Panc1 (cell line): ENCODE measurements at regions not wholly inside any gene's neighbourhood (a gene's known extent, or its start where the extent isn't known, plus 50 kb on each side); places are given as distances from the start of the nearest gene placed in this dataset.

Experiments used
- ATAC-seq: fragments of 200-7000 bp; cut with Tn5 transposase; 2 replicates; pipeline ENCODE4 v1.9.1; 2020; ENCODE audit warnings: mild to moderate bottlenecking, moderate library complexity
- BruUV-seq: library from RNA; stranded (reverse); fragments of 400-500 nt; replicated peaks from 2 replicates; lab custom pipeline; 2021; lab: Mats Ljungman, UMichigan
- CTCF ChIA-PET: fragments of 300-600 bp; sonication (Branson Sonifier 250); formaldehyde crosslinking; loops from one replicate; lab custom pipeline; 2022; ENCODE audit warnings: antibody characterized with exemption; lab: Charles Lee
- POLR2A ChIA-PET: fragments of 300-600 bp; sonication (Branson Sonifier 250); formaldehyde crosslinking; loops from one replicate; lab custom pipeline; 2022; ENCODE audit warnings: antibody characterized with exemption; lab: Charles Lee
- DNase-seq: peaks from one replicate; pipeline ENCODE4 v3.0.0-alpha.2; 2010; ENCODE audit warnings: low read depth, low spot score
- H3K27ac ChIP-seq: 2 replicates; pipeline ENCODE4 v1.5.1; 2011; ENCODE audit warnings: mild to moderate bottlenecking, low read length, inconsistent platforms
- H3K27me3 ChIP-seq: fragments of 200-500 bp; sonication (Bioruptor generic); 2 replicates; pipeline ENCODE4 v1.6.0; 2014; ENCODE audit warnings: low read length, inconsistent platforms; ENCODE audit not compliant: control insufficient read depth, insufficient read depth
- H3K36me3 ChIP-seq: fragments of 200-500 bp; sonication (Bioruptor generic); 2 replicates; pipeline ENCODE4 v1.5.1; 2014; ENCODE audit warnings: inconsistent platforms, mild to moderate bottlenecking, low read length, moderate library complexity; ENCODE audit not compliant: control insufficient read depth, insufficient read depth
- H3K4me1 ChIP-seq: 2 replicates; pipeline ENCODE4 v1.5.1; 2011; ENCODE audit warnings: inconsistent platforms, mild to moderate bottlenecking, low read length, moderate library complexity; ENCODE audit not compliant: control insufficient read depth, insufficient read depth
- H3K4me3 ChIP-seq, 2 experiments: 2 replicates each; pipeline ENCODE4 v1.5.1; 2011 to 2012; ENCODE audit warnings: low read depth in 2 of 2, low read length in 2 of 2, mild to moderate bottlenecking in 2 of 2, inconsistent platforms in 1 of 2, moderate library complexity in 1 of 2
- H3K9me3 ChIP-seq: fragments of 200-500 bp; sonication (Bioruptor generic); 2 replicates; pipeline ENCODE4 v1.5.1; 2014; ENCODE audit warnings: low read depth, mild to moderate bottlenecking, inconsistent platforms, low read length, moderate library complexity; ENCODE audit not compliant: control insufficient read depth, insufficient read depth
- POLR2AphosphoS5 ChIP-seq: IDR thresholded peaks from 2 replicates; pipeline ENCODE4 v1.6.1; 2012; ENCODE audit warnings: mild to moderate bottlenecking, low read depth, low read length, moderate library complexity
- SIN3A ChIP-seq: IDR thresholded peaks from 2 replicates; pipeline ENCODE4 v1.6.1; 2012; ENCODE audit warnings: low read depth, mild to moderate bottlenecking, low read length, moderate library complexity, borderline replicate concordance; ENCODE audit not compliant: insufficient read depth
- TCF7L2 ChIP-seq: IDR thresholded peaks from 2 replicates; pipeline ENCODE4 v1.6.1; 2011; ENCODE audit warnings: mild to moderate bottlenecking, low read depth, low read length, inconsistent platforms
- in situ Hi-C: cut with HindIII; loops from 2 replicates; pipeline ENCODE4 v1.10.0; 2016; ENCODE audit warnings: low sequenced_read_pairs, low pct_unique_long_range_greater_than_20kb
- intact Hi-C: fragments of 100-400 bp; cut with micrococcal nuclease; formaldehyde crosslinking; loops from one replicate; pipeline ENCODE4 v1.10.0; 2022; ENCODE audit not compliant: unreplicated experiment
- TF ChIP-seq, protein P1 (sequence below), 2 experiments: IDR thresholded peaks; 2 replicates each; pipeline ENCODE4 v1.6.1; 2011 to 2012; ENCODE audit warnings: low read depth in 2 of 2, control low read depth in 1 of 2, low read length in 1 of 2, mild to moderate bottlenecking in 1 of 2, moderate library complexity in 1 of 2; ENCODE audit not compliant: insufficient read depth in 1 of 2
- TF ChIP-seq, protein P2 (sequence below): fragments of 450-650 bp; IDR thresholded peaks from 2 replicates; pipeline ENCODE4 v1.5.1; 2017; ENCODE audit warnings: mild to moderate bottlenecking

GRCh38 chr15:62719316-62719715 is 323.2 kb upstream of the TPM1 start:
- DNase-seq (no peak), ATAC-seq (no peak)
- intact Hi-C loops (no loop called here), in situ Hi-C loops (no loop called here)
- Histone ChIP-seq H3K9me3 (no peaks in the 10 kb centered on the region), H3K4me1 (no peaks in the 10 kb centered on the region), H3K27me3 (no peaks in the 10 kb centered on the region), H3K36me3 (no peaks in the 10 kb centered on the region), H3K27ac (no peak overlapping the region), H3K4me3 (no peak overlapping the region)
- ChIA-PET CTCF (no interaction called here), POLR2A (no interaction called here)
- BruUV-seq, result no TSS peak
- TF ChIP-seq POLR2AphosphoS5 (no peak), TCF7L2 (no peak), SIN3A (no peak)
- TF ChIP-seq, protein P1, sequence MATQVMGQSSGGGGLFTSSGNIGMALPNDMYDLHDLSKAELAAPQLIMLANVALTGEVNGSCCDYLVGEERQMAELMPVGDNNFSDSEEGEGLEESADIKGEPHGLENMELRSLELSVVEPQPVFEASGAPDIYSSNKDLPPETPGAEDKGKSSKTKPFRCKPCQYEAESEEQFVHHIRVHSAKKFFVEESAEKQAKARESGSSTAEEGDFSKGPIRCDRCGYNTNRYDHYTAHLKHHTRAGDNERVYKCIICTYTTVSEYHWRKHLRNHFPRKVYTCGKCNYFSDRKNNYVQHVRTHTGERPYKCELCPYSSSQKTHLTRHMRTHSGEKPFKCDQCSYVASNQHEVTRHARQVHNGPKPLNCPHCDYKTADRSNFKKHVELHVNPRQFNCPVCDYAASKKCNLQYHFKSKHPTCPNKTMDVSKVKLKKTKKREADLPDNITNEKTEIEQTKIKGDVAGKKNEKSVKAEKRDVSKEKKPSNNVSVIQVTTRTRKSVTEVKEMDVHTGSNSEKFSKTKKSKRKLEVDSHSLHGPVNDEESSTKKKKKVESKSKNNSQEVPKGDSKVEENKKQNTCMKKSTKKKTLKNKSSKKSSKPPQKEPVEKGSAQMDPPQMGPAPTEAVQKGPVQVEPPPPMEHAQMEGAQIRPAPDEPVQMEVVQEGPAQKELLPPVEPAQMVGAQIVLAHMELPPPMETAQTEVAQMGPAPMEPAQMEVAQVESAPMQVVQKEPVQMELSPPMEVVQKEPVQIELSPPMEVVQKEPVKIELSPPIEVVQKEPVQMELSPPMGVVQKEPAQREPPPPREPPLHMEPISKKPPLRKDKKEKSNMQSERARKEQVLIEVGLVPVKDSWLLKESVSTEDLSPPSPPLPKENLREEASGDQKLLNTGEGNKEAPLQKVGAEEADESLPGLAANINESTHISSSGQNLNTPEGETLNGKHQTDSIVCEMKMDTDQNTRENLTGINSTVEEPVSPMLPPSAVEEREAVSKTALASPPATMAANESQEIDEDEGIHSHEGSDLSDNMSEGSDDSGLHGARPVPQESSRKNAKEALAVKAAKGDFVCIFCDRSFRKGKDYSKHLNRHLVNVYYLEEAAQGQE (IDR thresholded peaks at IDR 0.05; ENCODE audit: insufficient read depth in 1 of 2, low read depth in 2 of 2, low read length in 1 of 2), result no peak
- TF ChIP-seq, protein P2, sequence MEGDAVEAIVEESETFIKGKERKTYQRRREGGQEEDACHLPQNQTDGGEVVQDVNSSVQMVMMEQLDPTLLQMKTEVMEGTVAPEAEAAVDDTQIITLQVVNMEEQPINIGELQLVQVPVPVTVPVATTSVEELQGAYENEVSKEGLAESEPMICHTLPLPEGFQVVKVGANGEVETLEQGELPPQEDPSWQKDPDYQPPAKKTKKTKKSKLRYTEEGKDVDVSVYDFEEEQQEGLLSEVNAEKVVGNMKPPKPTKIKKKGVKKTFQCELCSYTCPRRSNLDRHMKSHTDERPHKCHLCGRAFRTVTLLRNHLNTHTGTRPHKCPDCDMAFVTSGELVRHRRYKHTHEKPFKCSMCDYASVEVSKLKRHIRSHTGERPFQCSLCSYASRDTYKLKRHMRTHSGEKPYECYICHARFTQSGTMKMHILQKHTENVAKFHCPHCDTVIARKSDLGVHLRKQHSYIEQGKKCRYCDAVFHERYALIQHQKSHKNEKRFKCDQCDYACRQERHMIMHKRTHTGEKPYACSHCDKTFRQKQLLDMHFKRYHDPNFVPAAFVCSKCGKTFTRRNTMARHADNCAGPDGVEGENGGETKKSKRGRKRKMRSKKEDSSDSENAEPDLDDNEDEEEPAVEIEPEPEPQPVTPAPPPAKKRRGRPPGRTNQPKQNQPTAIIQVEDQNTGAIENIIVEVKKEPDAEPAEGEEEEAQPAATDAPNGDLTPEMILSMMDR, result no peak

GRCh38 chr15:62722237-62722636 is 320.3 kb upstream of the TPM1 start:
- BruUV-seq, result no TSS peak
- CTCF ChIA-PET, result no interaction called here
- Histone ChIP-seq H3K4me3 (no peak overlapping the region), H3K36me3 (no peaks in the 10 kb centered on the region), H3K27ac (no peak overlapping the region), H3K27me3 (no peaks in the 10 kb centered on the region), H3K4me1 (no peaks in the 10 kb centered on the region), H3K9me3 (no peaks in the 10 kb centered on the region)
- in situ Hi-C loops, result no loop called here
- POLR2A ChIA-PET, result no interaction called here
- intact Hi-C loops, result no loop called here
- no peak for DNase-seq
- TF ChIP-seq, protein P1 (IDR thresholded peaks at IDR 0.05; ENCODE audit: insufficient read depth in 1 of 2, low read depth in 2 of 2, low read length in 1 of 2), result no peak
- no peak for TF ChIP-seq TCF7L2
- TF ChIP-seq, protein P2, result no peak
- TF ChIP-seq POLR2AphosphoS5, result no peak
- no peak for TF ChIP-seq SIN3A
- no peak for ATAC-seq
